IMR-90 (cell line): ENCODE measurements at regions not wholly inside any gene's neighbourhood (a gene's known extent, or its start where the extent isn't known, plus 50 kb on each side); places are given as distances from the start of the nearest gene placed in this dataset.

Experiments used
- ATAC-seq: fragments of 200-7000 bp; cut with Tn5 transposase; 2 replicates; pipeline ENCODE4 v1.9.1; 2020; ENCODE audit warnings: low read depth, mild to moderate bottlenecking, moderate library complexity
- BruUV-seq: library from RNA; stranded (reverse); fragments of 400-500 nt; replicated peaks from 2 replicates; lab custom pipeline; 2021; lab: Mats Ljungman, UMichigan
- CTCF ChIA-PET: fragments of 300-600 bp; formaldehyde crosslinking; extraction: SDS; loops from one replicate; lab custom pipeline; 2021; ENCODE audit warnings: antibody characterized with exemption; lab: Yijun Ruan, JAX
- POLR2A ChIA-PET: fragments of 300-600 bp; sonication (Branson Sonifier 250); formaldehyde crosslinking; loops from one replicate; lab custom pipeline; 2022; ENCODE audit warnings: antibody characterized with exemption; ENCODE audit not compliant: unreplicated experiment; lab: Charles Lee
- DNase-seq: peaks from one replicate; pipeline ENCODE4 v3.0.0; 2013
- H2AFZ ChIP-seq: replicated peaks from 2 replicates; pipeline ENCODE3; 2013; ENCODE audit warnings: low read length, mild to moderate bottlenecking; ENCODE audit not compliant: poor library complexity
- H2AK5ac ChIP-seq: 2 replicates; pipeline ENCODE4 v1.6.1; 2013; ENCODE audit warnings: low read depth, low read length, inconsistent platforms
- H2AK9ac ChIP-seq: replicated peaks from 2 replicates; pipeline ENCODE3; 2013; ENCODE audit warnings: mild to moderate bottlenecking, low read depth, low read length, moderate library complexity; ENCODE audit not compliant: poor library complexity
- H2BK120ac ChIP-seq: 2 replicates; pipeline ENCODE4 v1.6.1; 2013; ENCODE audit warnings: low read depth, low read length, inconsistent platforms
- H2BK15ac ChIP-seq: 3 replicates; pipeline ENCODE4 v1.6.1; 2013; ENCODE audit warnings: low read depth, low read length, inconsistent platforms
- H2BK20ac ChIP-seq: 2 replicates; pipeline ENCODE4 v1.6.1; 2013; ENCODE audit warnings: low read depth, mild to moderate bottlenecking, inconsistent platforms, low read length, moderate library complexity
- H2BK5ac ChIP-seq: 2 replicates; pipeline ENCODE4 v1.6.1; 2013; ENCODE audit warnings: mild to moderate bottlenecking, low read depth, low read length, inconsistent platforms; ENCODE audit not compliant: poor library complexity, severe bottlenecking
- H3K14ac ChIP-seq: replicated peaks from 2 replicates; pipeline ENCODE4 v1.6.1; 2013; ENCODE audit warnings: low read depth, low read length, inconsistent platforms
- H3K18ac ChIP-seq: 2 replicates; pipeline ENCODE4 v1.6.1; 2013; ENCODE audit warnings: low read depth, low read length, control low read depth
- H3K23ac ChIP-seq: 2 replicates; pipeline ENCODE4 v1.6.1; 2013; ENCODE audit warnings: low read depth, low read length, inconsistent platforms
- H3K27ac ChIP-seq: 2 replicates; pipeline ENCODE4 v1.5.1; 2013; ENCODE audit warnings: mild to moderate bottlenecking, control low read depth, low read length; ENCODE audit not compliant: insufficient read depth
- H3K27me3 ChIP-seq: 2 replicates; pipeline ENCODE4 v1.6.1; 2013; ENCODE audit warnings: low read length; ENCODE audit not compliant: control insufficient read depth, insufficient read depth
- H3K36me3 ChIP-seq: 2 replicates; pipeline ENCODE4 v1.6.1; 2013; ENCODE audit warnings: low read length, mixed read lengths; ENCODE audit not compliant: control insufficient read depth, insufficient read depth
- H3K4ac ChIP-seq: 2 replicates; pipeline ENCODE4 v1.6.1; 2013; ENCODE audit warnings: low read depth, low read length, inconsistent platforms
- H3K4me1 ChIP-seq: 2 replicates; pipeline ENCODE4 v1.6.1; 2013; ENCODE audit warnings: low read length, mixed read lengths; ENCODE audit not compliant: control insufficient read depth, insufficient read depth
- H3K4me2 ChIP-seq: 2 replicates; pipeline ENCODE4 v1.6.1; 2013; ENCODE audit warnings: low read depth, mild to moderate bottlenecking, control low read depth, low read length, moderate library complexity
- H3K4me3 ChIP-seq: 2 replicates; pipeline ENCODE4 v1.5.1; 2013; ENCODE audit warnings: low read depth, mild to moderate bottlenecking, control low read depth, low read length, moderate library complexity; ENCODE audit not compliant: insufficient read depth
- H3K56ac ChIP-seq: 2 replicates; pipeline ENCODE4 v1.6.1; 2013; ENCODE audit warnings: low read length, inconsistent platforms; ENCODE audit not compliant: insufficient read depth; ENCODE audit errors: extremely low read depth
- H3K79me1 ChIP-seq, 2 experiments: 2 replicates each; pipeline ENCODE4 v1.6.1; 2013; ENCODE audit warnings: low read length in 2 of 2, inconsistent platforms in 1 of 2, low read depth in 1 of 2
- H3K9ac ChIP-seq: 2 replicates; pipeline ENCODE4 v1.6.1; 2013; ENCODE audit warnings: low read depth, low read length, control low read depth
- H3K9me1 ChIP-seq: 2 replicates; pipeline ENCODE4 v1.6.1; 2013; ENCODE audit warnings: low read length, inconsistent platforms; ENCODE audit not compliant: insufficient read depth
- H3K9me3 ChIP-seq: 2 replicates; pipeline ENCODE4 v1.6.1; 2013; ENCODE audit warnings: low read length; ENCODE audit not compliant: control insufficient read depth, insufficient read depth
- H4K20me1 ChIP-seq: 2 replicates; pipeline ENCODE4 v1.6.1; 2013; ENCODE audit warnings: low read length, inconsistent platforms; ENCODE audit not compliant: insufficient read depth
- H4K5ac ChIP-seq: 2 replicates; pipeline ENCODE4 v1.6.1; 2013; ENCODE audit warnings: mild to moderate bottlenecking, low read depth, low read length, control low read depth
- H4K8ac ChIP-seq, 2 experiments: 2 replicates each; pipeline ENCODE4 v1.6.1; 2013; ENCODE audit warnings: low read depth in 2 of 2, low read length in 2 of 2, control low read depth in 1 of 2, inconsistent platforms in 1 of 2
- H4K91ac ChIP-seq: 2 replicates; pipeline ENCODE4 v1.6.1; 2013; ENCODE audit warnings: low read depth, low read length, inconsistent platforms; ENCODE audit not compliant: insufficient read depth
- CEBPB ChIP-seq: IDR thresholded peaks from 2 replicates; pipeline ENCODE4 v1.6.1; 2012; ENCODE audit warnings: low read depth, low read length, improper control_type of control experiment
- CHD1 ChIP-seq: IDR thresholded peaks from 2 replicates; pipeline ENCODE4 v1.6.1; 2012; ENCODE audit warnings: low read depth, low read length, improper control_type of control experiment
- CTCF ChIP-seq: conservative IDR thresholded peaks from 2 replicates; pipeline ENCODE4 v1.5.1; 2012; ENCODE audit warnings: mild to moderate bottlenecking, low read depth, low read length, improper control_type of control experiment
- FOS ChIP-seq: fragments of 150-350 bp; IDR thresholded peaks from 2 replicates; pipeline ENCODE4 v1.6.1; 2016; ENCODE audit warnings: low read depth, low read length
- MAFK ChIP-seq: IDR thresholded peaks from 2 replicates; pipeline ENCODE4 v1.6.1; 2012; ENCODE audit warnings: low read depth, low read length, improper control_type of control experiment
- MXI1 ChIP-seq: IDR thresholded peaks from 2 replicates; pipeline ENCODE4 v1.6.1; 2012; ENCODE audit warnings: low read depth, mild to moderate bottlenecking, low read length, moderate library complexity, borderline replicate concordance
- NFE2L2 ChIP-seq: fragments of 150-350 bp; IDR thresholded peaks from 2 replicates; pipeline ENCODE4 v1.6.1; 2016; ENCODE audit warnings: low read depth, mild to moderate bottlenecking, low read length
- POLR2A ChIP-seq: IDR thresholded peaks from 2 replicates; pipeline ENCODE4 v1.6.1; 2012; ENCODE audit warnings: mild to moderate bottlenecking, low read depth, low read length
- RAD21 ChIP-seq: IDR thresholded peaks from 2 replicates; pipeline ENCODE4 v1.6.1; 2012; ENCODE audit warnings: low read length, improper control_type of control experiment
- USF2 ChIP-seq: fragments of 150-350 bp; IDR thresholded peaks from 2 replicates; pipeline ENCODE4 v1.6.1; 2017; ENCODE audit warnings: mild to moderate bottlenecking, antibody characterized with exemption, low read length, low read depth
- WGBS, 2 experiments: methylation state at CpG; one replicate each; pipeline versions ENCODE4 v1.1.5 to v1.1.7; 2013; ENCODE audit warnings: missing lambda C conversion rate in 2 of 2; ENCODE audit not compliant: insufficient read length in 1 of 2; ENCODE audit errors: extremely low coverage in 2 of 2; 5-methylcytosine and 5-hydroxymethylcytosine counted together
- dilution Hi-C: fragments of 300-500 bp; cut with HindIII; formaldehyde crosslinking; loops from one replicate; pipeline ENCODE4 v1.14.3; 2018; ENCODE audit warnings: low sequenced_read_pairs; ENCODE audit not compliant: unreplicated experiment
- in situ Hi-C: fragments of 300-500 bp; cut with MboI; formaldehyde crosslinking; loops from 3 replicates; pipeline ENCODE4 v1.14.3; 2019; ENCODE audit warnings: low sequenced_read_pairs, inconsistent platforms, mixed read lengths
- intact Hi-C: fragments of 100-400 bp; cut with micrococcal nuclease; formaldehyde crosslinking; loops from 2 replicates; pipeline ENCODE4 v1.10.0; 2022

GRCh38 chr2:121065239-121065638 lies 219.8 kb downstream of the TFCP2L1 start:
- no peak overlapping the region for H3K4me3 ChIP-seq
- no peak overlapping the region; the same call in 1 of the 2 replicates for H3K23ac ChIP-seq
- H2BK15ac ChIP-seq = no peak overlapping the region
- H3K4me2 ChIP-seq = no peak overlapping the region
- intact Hi-C loops = no loop called here
- H3K9me3 ChIP-seq = peaks cover 6% of the 10 kb centered on the region
- no peak for DNase-seq
- H2AK9ac ChIP-seq = no peak overlapping the region
- POLR2A ChIA-PET = no interaction called here
- no peak overlapping the region for H3K9ac ChIP-seq
- no peak overlapping the region for H4K91ac ChIP-seq
- ATAC-seq = no peak
- H4K8ac ChIP-seq = no peak overlapping the region
- no peaks in the 10 kb centered on the region for H3K36me3 ChIP-seq
- no peak overlapping the region for H3K56ac ChIP-seq
- H3K27ac ChIP-seq = no peak overlapping the region
- TF ChIP-seq CTCF = no peak
- TF ChIP-seq NFE2L2 = no peak
- TF ChIP-seq USF2 = no peak
- TF ChIP-seq POLR2A = no peak
- TF ChIP-seq RAD21 = no peak
- no peak for TF ChIP-seq CHD1
- no peak for TF ChIP-seq CEBPB
- TF ChIP-seq FOS = no peak
- TF ChIP-seq MXI1 = no peak
- TF ChIP-seq MAFK = no peak
- peaks cover 3% of the 10 kb centered on the region; the same call in 1 of the 2 replicates for H3K9me1 ChIP-seq
- no peak overlapping the region for H3K18ac ChIP-seq
- no peak overlapping the region for H3K14ac ChIP-seq
- dilution Hi-C loops = loop anchor here (10.0 kb wide), 1 partner anchor 360 kb away; no protein-coding TSS in a partner anchor
- no peak overlapping the region for H2BK120ac ChIP-seq
- no peaks in the 10 kb centered on the region for H3K4me1 ChIP-seq
- WGBS, 2 experiments = 67% methylated on average over 1 of the region's 5 CpGs; no CpG with 5 or more reads in 1 of the 2 experiments
- H2AFZ ChIP-seq = no peak overlapping the region
- in situ Hi-C loops = no loop called here
- CTCF ChIA-PET = interaction anchor here (1.2 kb wide), 1 partner anchor 370 kb away, joined by 4 read pairs; no protein-coding TSS in a partner anchor
- H3K79me1 ChIP-seq = no peaks in the 10 kb centered on the region
- peaks cover 83% of the 10 kb centered on the region for H3K27me3 ChIP-seq
- no peak overlapping the region for H2BK5ac ChIP-seq
- no peak overlapping the region for H3K4ac ChIP-seq
- BruUV-seq = no TSS peak
- H2AK5ac ChIP-seq = no peak overlapping the region
- no peak overlapping the region for H2BK20ac ChIP-seq
- H4K20me1 ChIP-seq = no peaks in the 10 kb centered on the region
- H4K5ac ChIP-seq = no peak overlapping the region
